ENCODE measurements at regions not wholly inside any gene's neighbourhood (a gene's known extent, or its start where the extent isn't known, plus 50 kb on each side); places are given as distances from the start of the nearest gene placed in this dataset.

DNA sequence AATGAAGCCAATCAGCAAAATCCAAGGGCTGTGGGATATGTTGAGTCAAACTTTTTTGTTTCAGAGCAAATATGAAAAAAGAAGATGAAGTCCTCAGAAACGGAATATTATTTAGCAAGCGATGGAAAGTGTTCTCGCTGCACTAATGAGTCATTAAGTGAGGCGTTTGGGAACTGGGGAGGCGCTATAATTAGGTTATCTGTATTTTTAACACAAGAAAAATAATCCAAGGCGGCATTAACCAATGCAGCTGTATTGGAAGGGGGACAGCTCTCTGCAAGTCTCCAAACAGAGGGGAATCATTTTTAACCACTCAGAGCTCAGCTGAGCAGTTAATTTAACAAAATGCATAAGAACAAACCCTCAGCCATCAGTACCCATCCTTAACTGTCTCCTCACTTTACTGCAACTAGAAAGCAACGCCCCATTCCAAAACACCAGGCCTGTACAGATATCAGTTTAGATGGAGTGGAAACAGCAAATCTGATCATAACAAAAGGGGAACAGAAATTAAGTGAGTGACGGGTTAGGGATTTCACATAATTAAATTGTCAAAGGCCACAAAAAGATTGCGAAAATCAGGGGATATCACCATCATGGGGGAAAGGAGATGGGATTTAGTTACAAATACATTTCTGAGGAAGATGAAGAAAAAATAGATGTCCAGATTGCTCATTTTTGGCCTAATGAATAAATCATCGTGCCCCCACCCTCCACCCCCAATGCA, 211.0 kb upstream of the TOX3 start:
- TF ChIP-seq MAZ (IDR thresholded peaks at IDR 0.05; ENCODE audit: borderline replicate concordance, low read depth, low read length) (no peak), EP300 (IDR thresholded peaks at IDR 0.05) (no peak), RCOR1 (IDR thresholded peaks at IDR 0.05; ENCODE audit: low read depth, low read length) (no peak), CTCF (IDR thresholded peaks at IDR 0.05) (no peak), RNF2 (IDR thresholded peaks at IDR 0.05; ENCODE audit: borderline replicate concordance, low read depth) (no peak), NFE2L2 (conservative IDR thresholded peaks at IDR 0.05; ENCODE audit: low read length) (no peak), HMGXB4 (CRISPR knock-in tag; IDR thresholded peaks at IDR 0.05; ENCODE audit: borderline replicate concordance) (no peak), HDAC2 (IDR thresholded peaks at IDR 0.05) (no peak)

Data from A549 (cell line).